OCI-LY1 (cell line): ENCODE measurements at regions not wholly inside any gene's neighbourhood (a gene's known extent, or its start where the extent isn't known, plus 50 kb on each side); places are given as distances from the start of the nearest gene placed in this dataset.

Source experiments
- H2AFZ ChIP-seq: fragments of 200-600 bp; sonication (generic), shearing (Covaris generic); 2 replicates; pipeline ENCODE4 v1.6.0; 2014; ENCODE audit warnings: antibody characterized with exemption, mild to moderate bottlenecking, low read length
- H3F3A ChIP-seq: fragments of 200-600 bp; sonication (generic), shearing (Covaris generic); 2 replicates; pipeline ENCODE4 v1.6.0; 2014; ENCODE audit warnings: mild to moderate bottlenecking, antibody characterized with exemption, low read length, moderate library complexity; ENCODE audit not compliant: insufficient read depth
- H3K27ac ChIP-seq: fragments of 200-600 bp; sonication (generic); 2 replicates; pipeline ENCODE4 v1.5.1; 2014; ENCODE audit warnings: low read length, mixed run types, mild to moderate bottlenecking, low read depth; ENCODE audit not compliant: poor library complexity, severe bottlenecking
- H3K27me3 ChIP-seq: fragments of 200-600 bp; sonication (generic); 2 replicates; pipeline ENCODE4 v1.6.0; 2014; ENCODE audit warnings: antibody characterized with exemption, mild to moderate bottlenecking, low read length, moderate library complexity; ENCODE audit not compliant: insufficient read depth
- H3K36me3 ChIP-seq: fragments of 200-600 bp; sonication (generic); 2 replicates; pipeline ENCODE4 v1.6.1; 2014; ENCODE audit warnings: mild to moderate bottlenecking, antibody characterized with exemption, low read length, moderate library complexity, mixed read lengths; ENCODE audit not compliant: insufficient read depth
- H3K4me1 ChIP-seq: fragments of 200-600 bp; sonication (generic); 2 replicates; pipeline ENCODE4 v1.5.1; 2014; ENCODE audit warnings: mild to moderate bottlenecking, low read length, moderate library complexity; ENCODE audit not compliant: insufficient read depth, severe bottlenecking
- H3K4me2 ChIP-seq: fragments of 200-600 bp; sonication (generic), shearing (Covaris generic); 2 replicates; pipeline ENCODE4 v1.6.1; 2014; ENCODE audit warnings: low read length
- H3K4me3 ChIP-seq: fragments of 200-600 bp; sonication (generic); 2 replicates; pipeline ENCODE4 v1.5.1; 2014; ENCODE audit warnings: low read length, low read depth, mild to moderate bottlenecking, mixed read lengths; ENCODE audit not compliant: poor library complexity, severe bottlenecking
- H3K79me2 ChIP-seq: fragments of 200-600 bp; shearing (Covaris generic); 2 replicates; pipeline ENCODE4 v1.6.1; 2016; ENCODE audit warnings: mixed run types, low read length, mixed read lengths; ENCODE audit not compliant: insufficient read depth
- H3K9ac ChIP-seq: fragments of 200-600 bp; sonication (generic), shearing (Covaris generic); 2 replicates; pipeline ENCODE4 v1.6.1; 2014; ENCODE audit warnings: mild to moderate bottlenecking, low read length, mixed read lengths
- H3K9me2 ChIP-seq: fragments of 200-600 bp; sonication (generic), shearing (Covaris generic); 2 replicates; pipeline ENCODE4 v1.6.1; 2014; ENCODE audit warnings: low read depth, mild to moderate bottlenecking, low read length, mixed read lengths
- H3K9me3 ChIP-seq: fragments of 200-600 bp; shearing (Covaris generic); 2 replicates; pipeline ENCODE4 v1.6.1; 2014; ENCODE audit warnings: low read length, mixed read lengths
- H4K20me1 ChIP-seq: fragments of 200-600 bp; sonication (generic), shearing (Covaris generic); 2 replicates; pipeline ENCODE4 v1.6.0; 2016; ENCODE audit warnings: mild to moderate bottlenecking, low read length; ENCODE audit not compliant: insufficient read depth
- CTCF ChIP-seq: fragments of 200-600 bp; sonication (generic), shearing (Covaris generic); IDR thresholded peaks from 2 replicates; pipeline ENCODE4 v1.5.1; 2017; ENCODE audit warnings: mild to moderate bottlenecking, antibody characterized with exemption, low read length, moderate library complexity, mixed read lengths
- EZH2 ChIP-seq: fragments of 200-600 bp; sonication (generic), shearing (Covaris generic); IDR thresholded peaks from 2 replicates; pipeline ENCODE4 v1.8.0; 2017; ENCODE audit warnings: borderline replicate concordance, mixed run types, mild to moderate bottlenecking, antibody characterized with exemption, low read length, moderate library complexity, mixed read lengths

- no peak overlapping the region for H2AFZ ChIP-seq
- no peaks in the 10 kb centered on the region for H3K27me3 ChIP-seq
- H3K79me2 ChIP-seq = no peaks in the 10 kb centered on the region
- H3K36me3 ChIP-seq = no peaks in the 10 kb centered on the region
- H3K4me3 ChIP-seq = no peak overlapping the region
- H3K4me2 ChIP-seq = no peak overlapping the region
- no peak overlapping the region for H3K9ac ChIP-seq
- no peaks in the 10 kb centered on the region for H3K9me2 ChIP-seq
- H3K27ac ChIP-seq = no peak overlapping the region
- H4K20me1 ChIP-seq = no peaks in the 10 kb centered on the region
- no peaks in the 10 kb centered on the region for H3K9me3 ChIP-seq
- TF ChIP-seq CTCF = no peak
- TF ChIP-seq EZH2 = no peak
- no peaks in the 10 kb centered on the region for H3F3A ChIP-seq
- H3K4me1 ChIP-seq = no peaks in the 10 kb centered on the region
Observed at GRCh38 chr5:118353970-118354369, 634.4 kb downstream of the DTWD2 start.

DNA sequence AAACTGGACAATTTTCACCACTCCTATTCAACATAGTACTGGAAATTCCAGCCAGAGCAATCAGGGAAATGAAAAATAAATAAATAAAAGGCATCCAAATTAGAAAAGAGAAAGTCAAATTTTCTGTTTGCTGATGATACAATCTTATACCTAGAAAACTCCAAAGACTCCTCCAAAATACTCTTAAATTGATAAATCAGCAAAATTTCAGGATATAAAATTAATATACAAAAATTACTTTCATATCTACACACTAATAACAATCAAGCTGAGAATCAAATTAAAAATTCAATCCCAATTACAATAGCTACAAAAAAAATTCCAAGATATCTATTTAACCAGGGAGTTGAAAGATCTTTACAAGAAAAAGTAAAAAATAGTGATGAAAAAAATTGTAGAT lies 651.9 kb downstream of the DTWD2 start:
- Histone ChIP-seq H3K79me2 (no peaks in the 10 kb centered on the region), H3K9me3 (no peaks in the 10 kb centered on the region), H3K27me3 (no peaks in the 10 kb centered on the region), H3K4me2 (no peak overlapping the region), H3K4me3 (no peak overlapping the region), H3K4me1 (no peaks in the 10 kb centered on the region), H4K20me1 (no peaks in the 10 kb centered on the region), H2AFZ (no peak overlapping the region), H3K9ac (no peak overlapping the region), H3K36me3 (no peaks in the 10 kb centered on the region), H3K27ac (no peak overlapping the region), H3F3A (no peaks in the 10 kb centered on the region), H3K9me2 (no peaks in the 10 kb centered on the region)
- TF ChIP-seq CTCF (no peak), EZH2 (no peak)

DNA sequence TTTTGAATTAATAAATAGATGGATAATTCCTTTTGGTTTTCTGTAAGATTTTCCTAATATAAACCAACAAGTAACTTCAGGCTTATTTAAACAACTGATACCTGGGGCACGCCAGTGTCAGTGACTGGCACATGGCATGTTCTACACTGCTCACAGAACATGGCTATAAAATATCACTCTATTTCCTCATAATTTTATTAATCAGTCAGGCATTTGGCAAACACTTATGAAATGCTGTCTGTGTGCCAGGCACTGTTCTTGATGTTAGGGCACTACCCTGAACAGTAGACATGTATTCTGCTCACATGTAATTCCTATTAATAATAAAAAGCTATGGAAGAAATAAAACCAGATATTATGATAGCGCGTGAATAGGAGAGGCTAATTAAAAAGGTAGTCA lies 661.0 kb downstream of the DTWD2 start:
- H3K9me3 ChIP-seq = no peaks in the 10 kb centered on the region
- no peak overlapping the region for H3K27ac ChIP-seq
- TF ChIP-seq CTCF (no peak), EZH2 (no peak)
- H3K9me2 ChIP-seq = no peaks in the 10 kb centered on the region
- H3K9ac ChIP-seq = no peak overlapping the region
- H3K4me2 ChIP-seq = no peak overlapping the region
- H3K36me3 ChIP-seq = no peaks in the 10 kb centered on the region
- H3K27me3 ChIP-seq = no peaks in the 10 kb centered on the region
- H3K4me1 ChIP-seq = no peaks in the 10 kb centered on the region
- H3F3A ChIP-seq = no peaks in the 10 kb centered on the region
- no peaks in the 10 kb centered on the region for H4K20me1 ChIP-seq
- H3K79me2 ChIP-seq = no peaks in the 10 kb centered on the region
- no peak overlapping the region for H3K4me3 ChIP-seq
- no peak overlapping the region for H2AFZ ChIP-seq
